Stimulated activated CD4-positive, alpha-beta T cell treated with anti-CD3 and anti-CD28 coated beads, Interleukin-12 subunit alpha, Interleukin-12 subunit beta, amount 100 ng/mL, for 24 hours (primary cell): ENCODE measurements at regions not wholly inside any gene's neighbourhood (a gene's known extent, or its start where the extent isn't known, plus 50 kb on each side); places are given as distances from the start of the nearest gene placed in this dataset.

Experiments used
- DNase-seq, 2 experiments: peaks; one replicate each; pipeline ENCODE4 v3.0.0-alpha.2; 2020; ENCODE audit warnings: low read depth in 2 of 2

GRCh38 chr2:43129676-43130547, 96.5 kb downstream of the ZFP36L2 start:
- no peak for DNase-seq

GRCh38 chr2:43128559-43128955, 97.8 kb downstream of the ZFP36L2 start:
- no peak for DNase-seq

GRCh38 chr2:43127941-43128558, 98.4 kb downstream of the ZFP36L2 start:
- DNase-seq = no peak

GRCh38 chr2:43127208-43127940, 99.0 kb downstream of the ZFP36L2 start:
- DNase-seq = peak; percentile 81 to 94

GRCh38 chr2:43126817-43127207, 99.6 kb downstream of the ZFP36L2 start:
- DNase-seq = no peak

GRCh38 chr2:43125090-43125998, 101.1 kb downstream of the ZFP36L2 start:
- no peak for DNase-seq

GRCh38 chr2:43124687-43125057, 101.7 kb downstream of the ZFP36L2 start:
- DNase-seq = no peak

GRCh38 chr2:43123981-43124686, 102.3 kb downstream of the ZFP36L2 start:
- no peak for DNase-seq

- DNase-seq = no peak
These were observed 102.9 kb downstream of the ZFP36L2 start for GRCh38 chr2:43123486-43123885.

GRCh38 chr2:43123028-43123427, 103.4 kb downstream of the ZFP36L2 start:
- no peak for DNase-seq

GRCh38 chr2:43121580-43122314, 104.7 kb downstream of the ZFP36L2 start:
- DNase-seq = no peak

- DNase-seq = no peak
These were observed 107.1 kb downstream of the ZFP36L2 start for GRCh38 chr2:43119303-43119702.

GRCh38 chr2:43117521-43118143, 108.8 kb downstream of the ZFP36L2 start:
- no peak for DNase-seq

GRCh38 chr2:43116988-43117387, 109.4 kb downstream of the ZFP36L2 start:
- DNase-seq = no peak

- DNase-seq = no peak
These were observed 110.5 kb downstream of the ZFP36L2 start for GRCh38 chr2:43115881-43116280.

- DNase-seq = no peak
These were observed 112.2 kb downstream of the ZFP36L2 start for GRCh38 chr2:43114210-43114609.

- DNase-seq = no peak
These were observed 114.4 kb downstream of the ZFP36L2 start for GRCh38 chr2:43111788-43112554.

GRCh38 chr2:43110442-43110871, 115.9 kb downstream of the ZFP36L2 start:
- DNase-seq = no peak

- no peak for DNase-seq
These were observed 117.1 kb downstream of the ZFP36L2 start for GRCh38 chr2:43109261-43109743.
